ENCODE measurements at regions not wholly inside any gene's neighbourhood (a gene's known extent, or its start where the extent isn't known, plus 50 kb on each side); places are given as distances from the start of the nearest gene placed in this dataset.

DNA sequence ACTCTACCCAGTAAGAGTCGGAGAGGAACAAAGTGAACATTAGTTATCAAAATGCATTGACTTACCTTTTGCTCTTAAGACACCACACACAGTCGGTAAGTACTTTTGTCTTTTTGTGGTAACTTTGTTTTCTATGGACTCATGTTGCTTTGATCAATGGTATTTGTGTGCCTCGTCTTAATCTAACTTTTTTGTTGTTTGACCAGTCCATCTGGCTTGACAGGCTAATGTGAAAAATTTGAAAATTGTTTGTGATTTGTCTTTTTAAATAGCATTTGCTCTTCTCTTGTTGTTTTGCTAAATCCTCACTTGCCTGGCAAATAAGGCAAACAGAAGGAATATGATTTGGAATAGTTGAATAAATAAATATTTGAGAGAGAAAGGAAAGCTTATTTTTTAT lies 71.4 kb upstream of the CHD1 start:
- Histone ChIP-seq H3K36me3 (no peaks in the 10 kb centered on the region), H3K4me3 (ENCODE audit: low read depth, low read length) (no peak overlapping the region), H3K27ac (no peak overlapping the region), H3K9me3 (ENCODE audit: severe bottlenecking) (no peaks in the 10 kb centered on the region), H3K27me3 (ENCODE audit: insufficient read depth, low read depth, severe bottlenecking) (no peaks in the 10 kb centered on the region)
- DNase-seq: no peak
- TF ChIP-seq, protein P1, sequence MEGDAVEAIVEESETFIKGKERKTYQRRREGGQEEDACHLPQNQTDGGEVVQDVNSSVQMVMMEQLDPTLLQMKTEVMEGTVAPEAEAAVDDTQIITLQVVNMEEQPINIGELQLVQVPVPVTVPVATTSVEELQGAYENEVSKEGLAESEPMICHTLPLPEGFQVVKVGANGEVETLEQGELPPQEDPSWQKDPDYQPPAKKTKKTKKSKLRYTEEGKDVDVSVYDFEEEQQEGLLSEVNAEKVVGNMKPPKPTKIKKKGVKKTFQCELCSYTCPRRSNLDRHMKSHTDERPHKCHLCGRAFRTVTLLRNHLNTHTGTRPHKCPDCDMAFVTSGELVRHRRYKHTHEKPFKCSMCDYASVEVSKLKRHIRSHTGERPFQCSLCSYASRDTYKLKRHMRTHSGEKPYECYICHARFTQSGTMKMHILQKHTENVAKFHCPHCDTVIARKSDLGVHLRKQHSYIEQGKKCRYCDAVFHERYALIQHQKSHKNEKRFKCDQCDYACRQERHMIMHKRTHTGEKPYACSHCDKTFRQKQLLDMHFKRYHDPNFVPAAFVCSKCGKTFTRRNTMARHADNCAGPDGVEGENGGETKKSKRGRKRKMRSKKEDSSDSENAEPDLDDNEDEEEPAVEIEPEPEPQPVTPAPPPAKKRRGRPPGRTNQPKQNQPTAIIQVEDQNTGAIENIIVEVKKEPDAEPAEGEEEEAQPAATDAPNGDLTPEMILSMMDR (IDR thresholded peaks at IDR 0.05; ENCODE audit: low read depth, low read length): no peak

- Histone ChIP-seq H3K27me3 (ENCODE audit: insufficient read depth, low read depth, severe bottlenecking) (no peaks in the 10 kb centered on the region), H3K36me3 (no peaks in the 10 kb centered on the region), H3K4me3 (ENCODE audit: low read depth, low read length) (no peak overlapping the region), H3K9me3 (ENCODE audit: severe bottlenecking) (no peaks in the 10 kb centered on the region), H3K27ac (no peak overlapping the region)
- DNase-seq: no peak
- TF ChIP-seq, protein P1 (IDR thresholded peaks at IDR 0.05; ENCODE audit: low read depth, low read length): no peak
These were observed 70.8 kb upstream of the CHD1 start for GRCh38 chr5:98999631-99000030.

GRCh38 chr5:98997000-98997399 lies 68.2 kb upstream of the CHD1 start:
- Histone ChIP-seq H3K27ac (no peak overlapping the region), H3K36me3 (no peaks in the 10 kb centered on the region), H3K27me3 (ENCODE audit: insufficient read depth, low read depth, severe bottlenecking) (no peaks in the 10 kb centered on the region), H3K9me3 (ENCODE audit: severe bottlenecking) (no peaks in the 10 kb centered on the region), H3K4me3 (ENCODE audit: low read depth, low read length) (no peak overlapping the region)
- TF ChIP-seq, protein P1 (IDR thresholded peaks at IDR 0.05; ENCODE audit: low read depth, low read length): no peak
- no peak for DNase-seq

- Histone ChIP-seq H3K27ac (no peak overlapping the region), H3K4me3 (ENCODE audit: low read depth, low read length) (no peak overlapping the region), H3K36me3 (no peaks in the 10 kb centered on the region), H3K9me3 (ENCODE audit: severe bottlenecking) (no peaks in the 10 kb centered on the region), H3K27me3 (ENCODE audit: insufficient read depth, low read depth, severe bottlenecking) (no peaks in the 10 kb centered on the region)
- DNase-seq: no peak
- TF ChIP-seq, protein P1 (IDR thresholded peaks at IDR 0.05; ENCODE audit: low read depth, low read length): no peak
These were observed 65.8 kb upstream of the CHD1 start for GRCh38 chr5:98994611-98995010.

GRCh38 chr5:98993512-98993911 lies 64.7 kb upstream of the CHD1 start:
- TF ChIP-seq, protein P1 (IDR thresholded peaks at IDR 0.05; ENCODE audit: low read depth, low read length): no peak

DNA sequence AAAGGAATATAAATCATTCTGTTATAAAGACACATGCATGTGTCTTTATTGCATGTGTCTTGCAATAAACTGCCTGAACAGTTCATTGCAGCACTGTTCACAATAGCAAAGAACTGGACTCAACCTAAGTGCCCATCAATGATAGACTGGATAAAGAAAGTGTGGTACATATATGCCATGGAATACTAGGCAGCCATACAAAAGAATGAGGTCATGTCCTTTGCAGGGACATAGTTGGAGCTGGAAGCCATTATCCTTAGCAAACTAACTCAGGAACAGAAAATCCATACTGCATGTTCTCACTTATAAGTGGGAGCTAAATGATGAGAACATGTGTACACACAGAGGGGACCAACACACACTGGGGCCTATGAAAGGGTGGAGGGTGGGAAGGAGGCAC lies 63.7 kb upstream of the CHD1 start:
- no peak for DNase-seq
- no peaks in the 10 kb centered on the region for H3K27me3 ChIP-seq (ENCODE audit: insufficient read depth, low read depth, severe bottlenecking)
- H3K9me3 ChIP-seq (ENCODE audit: severe bottlenecking): no peaks in the 10 kb centered on the region
- TF ChIP-seq, protein P1 (IDR thresholded peaks at IDR 0.05; ENCODE audit: low read depth, low read length): no peak
- H3K4me3 ChIP-seq (ENCODE audit: low read depth, low read length): no peak overlapping the region
- no peaks in the 10 kb centered on the region for H3K36me3 ChIP-seq
- no peak overlapping the region for H3K27ac ChIP-seq

More at GRCh38 chr5:98993512-98993911, 64.7 kb upstream of the CHD1 start:
- Histone ChIP-seq H3K9me3 (ENCODE audit: severe bottlenecking) (no peaks in the 10 kb centered on the region), H3K27me3 (ENCODE audit: insufficient read depth, low read depth, severe bottlenecking) (no peaks in the 10 kb centered on the region), H3K4me3 (ENCODE audit: low read depth, low read length) (no peak overlapping the region), H3K36me3 (no peaks in the 10 kb centered on the region), H3K27ac (no peak overlapping the region)
- no peak for DNase-seq

All from WERI-Rb-1 (cell line).